Right atrium auricular region (tissue), 2 donors: ENCODE measurements at regions not wholly inside any gene's neighbourhood (a gene's known extent, or its start where the extent isn't known, plus 50 kb on each side); places are given as distances from the start of the nearest gene placed in this dataset.
A peak's percentile ranks its signal among the peaks of the same experiment; 100 is the strongest.

Experiments used
- DNase-seq: peaks from one replicate; pipeline ENCODE4 v3.0.0-alpha.2; 2019; ENCODE audit warnings: low spot score
- H3K27ac ChIP-seq, 2 donors: fragments of 200-600 bp; sonication (generic); 1 replicate in 1 of 2; 2 replicates in 1 of 2; pipeline ENCODE4 v1.5.1; 2016 to 2019
- H3K27me3 ChIP-seq, 2 donors: fragments of 200-600 bp; sonication (generic); one replicate each; pipeline versions ENCODE4 v1.5.1 to v1.6.0; 2017 to 2019
- H3K36me3 ChIP-seq: fragments of 200-600 bp; sonication (generic); one replicate; pipeline ENCODE4 v1.5.1; 2016
- H3K4me1 ChIP-seq, 2 donors: fragments of 200-600 bp; sonication (generic); one replicate each; pipeline versions ENCODE4 v1.5.1 to v1.6.0; 2017 to 2019
- H3K4me3 ChIP-seq, 2 donors: fragments of 200-600 bp; sonication (generic); 1 replicate in 1 of 2; 2 replicates in 1 of 2; pipeline ENCODE4 v1.5.1; 2017 to 2019; ENCODE audit warnings: mild to moderate bottlenecking in 1 of 2, moderate library complexity in 1 of 2
- H3K9me3 ChIP-seq, 2 donors: fragments of 200-600 bp; sonication (generic); one replicate each; pipeline ENCODE4 v1.5.1; 2019
- TF ChIP-seq, protein P1 (sequence below), 2 donors: fragments of 200-600 bp; sonication (generic); IDR thresholded peaks; one replicate each; pipeline ENCODE4 v1.5.1; 2019; ENCODE audit warnings: antibody characterized with exemption in 2 of 2

DNA sequence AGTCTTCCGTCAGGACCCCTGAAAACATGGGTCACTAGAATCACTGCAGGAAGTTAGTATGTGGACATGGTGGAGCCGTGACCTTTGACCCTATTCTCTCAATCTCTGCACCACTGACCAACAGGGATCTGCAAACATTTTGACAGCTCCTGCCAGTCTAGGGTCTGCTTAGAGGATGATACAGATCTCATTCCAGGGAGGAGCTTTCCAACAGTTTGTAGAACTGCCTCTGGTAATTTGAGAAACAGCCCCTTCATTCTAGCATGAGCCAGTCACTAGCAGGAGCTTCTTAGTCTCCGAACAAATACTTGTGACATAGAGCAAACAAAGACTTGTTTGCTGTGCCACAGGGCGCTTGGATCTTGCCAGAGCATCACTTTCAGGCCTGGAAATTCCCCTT is 270.3 kb upstream of the CFAP20DC start:
- Histone ChIP-seq H3K9me3 (no peaks in the 10 kb centered on the region), H3K4me1 (no peaks in the 10 kb centered on the region), H3K36me3 (no peaks in the 10 kb centered on the region), H3K27me3 (no peaks in the 10 kb centered on the region), H3K4me3 (no peak overlapping the region), H3K27ac (no peak overlapping the region)
- DNase-seq = no peak
- TF ChIP-seq, protein P1, sequence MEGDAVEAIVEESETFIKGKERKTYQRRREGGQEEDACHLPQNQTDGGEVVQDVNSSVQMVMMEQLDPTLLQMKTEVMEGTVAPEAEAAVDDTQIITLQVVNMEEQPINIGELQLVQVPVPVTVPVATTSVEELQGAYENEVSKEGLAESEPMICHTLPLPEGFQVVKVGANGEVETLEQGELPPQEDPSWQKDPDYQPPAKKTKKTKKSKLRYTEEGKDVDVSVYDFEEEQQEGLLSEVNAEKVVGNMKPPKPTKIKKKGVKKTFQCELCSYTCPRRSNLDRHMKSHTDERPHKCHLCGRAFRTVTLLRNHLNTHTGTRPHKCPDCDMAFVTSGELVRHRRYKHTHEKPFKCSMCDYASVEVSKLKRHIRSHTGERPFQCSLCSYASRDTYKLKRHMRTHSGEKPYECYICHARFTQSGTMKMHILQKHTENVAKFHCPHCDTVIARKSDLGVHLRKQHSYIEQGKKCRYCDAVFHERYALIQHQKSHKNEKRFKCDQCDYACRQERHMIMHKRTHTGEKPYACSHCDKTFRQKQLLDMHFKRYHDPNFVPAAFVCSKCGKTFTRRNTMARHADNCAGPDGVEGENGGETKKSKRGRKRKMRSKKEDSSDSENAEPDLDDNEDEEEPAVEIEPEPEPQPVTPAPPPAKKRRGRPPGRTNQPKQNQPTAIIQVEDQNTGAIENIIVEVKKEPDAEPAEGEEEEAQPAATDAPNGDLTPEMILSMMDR (IDR thresholded peaks at IDR 0.05) = no peak

DNA sequence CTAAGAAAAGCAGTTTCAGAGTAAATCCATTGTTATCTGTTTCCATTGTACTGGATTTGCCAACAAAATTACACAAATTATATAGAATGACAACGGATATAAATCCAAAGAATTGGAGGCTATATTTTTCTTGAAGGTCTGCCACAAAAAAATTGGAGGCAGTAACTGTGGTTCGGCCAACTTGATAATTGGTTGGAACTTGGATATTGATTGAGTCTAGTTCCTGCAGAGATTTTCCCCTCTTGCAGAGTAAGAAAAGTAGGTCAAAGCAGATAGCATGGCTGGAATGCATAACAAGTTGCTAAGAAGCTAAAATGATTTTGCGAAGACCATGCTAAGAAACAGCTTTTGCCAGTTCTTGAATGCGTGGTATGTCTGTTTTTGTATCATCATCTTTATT is 269.6 kb upstream of the CFAP20DC start:
- no peak overlapping the region for H3K4me3 ChIP-seq
- H3K36me3 ChIP-seq = no peaks in the 10 kb centered on the region
- H3K9me3 ChIP-seq = no peaks in the 10 kb centered on the region
- no peak for DNase-seq
- H3K4me1 ChIP-seq = no peaks in the 10 kb centered on the region
- H3K27me3 ChIP-seq = no peaks in the 10 kb centered on the region
- no peak overlapping the region for H3K27ac ChIP-seq
- TF ChIP-seq, protein P1 (IDR thresholded peaks at IDR 0.05) = no peak

DNA sequence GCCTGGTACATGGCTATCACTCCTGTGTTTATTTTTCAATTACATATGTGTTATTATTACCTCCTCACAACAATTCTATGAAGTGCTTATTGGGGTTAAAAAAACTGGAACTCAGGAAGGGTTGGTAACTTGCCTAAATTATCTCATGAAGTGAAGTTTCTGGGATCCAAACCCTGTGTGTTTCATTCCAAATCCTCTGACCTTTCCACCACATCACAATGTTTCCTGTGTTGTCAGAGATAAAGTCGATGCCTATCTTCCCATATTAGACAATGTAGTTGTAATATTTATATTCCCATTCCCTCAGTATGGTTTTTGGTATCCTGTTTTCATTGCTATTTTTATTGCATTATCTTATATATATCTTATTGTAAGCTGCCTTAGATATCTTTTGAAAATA is 269.1 kb upstream of the CFAP20DC start:
- TF ChIP-seq, protein P1 (IDR thresholded peaks at IDR 0.05) = no peak
- Histone ChIP-seq H3K27ac (no peak overlapping the region), H3K36me3 (no peaks in the 10 kb centered on the region), H3K9me3 (no peaks in the 10 kb centered on the region), H3K4me1 (no peaks in the 10 kb centered on the region), H3K4me3 (no peak overlapping the region), H3K27me3 (no peaks in the 10 kb centered on the region)
- no peak for DNase-seq

DNA sequence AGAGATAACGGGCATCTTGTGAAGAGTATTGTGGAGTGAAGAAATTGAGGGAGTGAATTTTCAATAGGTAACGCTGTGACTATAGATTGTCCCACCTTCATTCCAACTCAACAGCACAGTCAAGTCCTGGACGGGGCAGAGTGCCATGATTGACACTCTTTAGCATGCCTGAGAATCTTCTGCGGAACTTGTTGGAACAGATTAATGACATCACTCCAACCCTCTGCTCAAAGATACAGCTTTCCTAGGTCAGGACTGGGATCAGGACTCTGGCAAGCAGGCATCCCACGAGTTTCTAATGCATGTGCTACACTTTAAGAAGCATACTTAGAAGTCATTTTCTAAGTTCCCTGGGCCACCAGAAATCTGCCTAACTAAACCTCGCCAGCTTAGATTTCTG is 267.6 kb upstream of the CFAP20DC start:
- Histone ChIP-seq H3K9me3 (no peaks in the 10 kb centered on the region), H3K27me3 (no peaks in the 10 kb centered on the region), H3K4me3 (no peak overlapping the region), H3K36me3 (no peaks in the 10 kb centered on the region), H3K4me1 (no peaks in the 10 kb centered on the region), H3K27ac (no peak overlapping the region)
- no peak for DNase-seq
- TF ChIP-seq, protein P1 (IDR thresholded peaks at IDR 0.05) = no peak

DNA sequence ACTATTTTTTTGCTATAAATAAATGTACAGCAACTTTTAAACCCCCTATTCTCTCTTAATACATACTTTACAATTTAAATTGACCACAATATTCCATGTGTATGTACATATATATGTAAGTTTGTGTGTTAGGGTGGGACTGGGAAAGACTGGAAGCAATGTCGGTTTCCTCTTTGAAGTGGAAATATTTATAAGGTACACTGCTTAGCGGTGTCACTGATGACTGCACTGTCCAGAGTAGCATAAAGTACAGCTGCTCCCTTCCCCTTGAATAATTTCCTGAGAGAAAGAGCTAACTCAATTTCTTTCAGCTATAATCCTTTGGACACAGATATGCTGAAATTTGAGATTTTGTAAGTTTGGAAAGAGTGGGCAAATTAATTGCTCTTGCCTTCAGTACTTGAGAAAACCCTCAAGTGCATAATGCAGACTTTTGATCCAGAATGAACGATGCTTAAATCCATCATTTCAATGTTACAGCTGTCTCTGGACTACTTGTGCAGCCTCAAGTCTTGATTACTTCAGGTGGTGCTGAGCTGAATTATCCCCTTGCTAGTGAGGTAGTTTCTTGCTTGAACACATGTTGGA is 267.0 kb upstream of the CFAP20DC start:
- H3K36me3 ChIP-seq = no peaks in the 10 kb centered on the region
- H3K27ac ChIP-seq = no peak overlapping the region
- H3K4me1 ChIP-seq = no peaks in the 10 kb centered on the region
- TF ChIP-seq, protein P1 (IDR thresholded peaks at IDR 0.05) = no peak
- no peaks in the 10 kb centered on the region for H3K9me3 ChIP-seq
- no peak for DNase-seq
- no peaks in the 10 kb centered on the region for H3K27me3 ChIP-seq
- H3K4me3 ChIP-seq = no peak overlapping the region

DNA sequence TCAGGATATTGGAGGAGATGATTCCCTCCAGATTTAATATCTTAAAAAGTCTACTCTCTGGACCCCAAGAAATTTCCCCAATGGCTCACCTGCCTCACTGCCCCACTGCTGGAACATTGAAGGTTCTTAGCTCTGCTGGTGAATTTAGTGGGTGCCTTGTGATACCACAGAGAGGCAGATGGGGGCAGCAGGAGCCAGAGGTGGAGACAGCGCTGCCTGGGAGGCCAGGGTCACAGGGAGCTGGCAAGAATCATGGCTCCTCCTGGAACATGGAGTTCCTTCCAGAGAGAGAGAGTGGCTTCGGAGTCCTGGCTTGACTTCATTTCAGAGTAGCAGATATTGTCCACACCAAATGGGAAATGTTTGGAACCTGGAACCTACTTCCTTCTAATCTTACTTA is 263.5 kb upstream of the CFAP20DC start:
- peak; percentile 62 for DNase-seq
- H3K27me3 ChIP-seq = no peaks in the 10 kb centered on the region
- TF ChIP-seq, protein P1 (IDR thresholded peaks at IDR 0.05) = peak in 1 of 2 donors; percentile 68

More for the DNA sequence above, 263.5 kb upstream of the CFAP20DC start:
- Histone ChIP-seq H3K36me3 (no peaks in the 10 kb centered on the region), H3K4me3 (no peak overlapping the region), H3K27ac (no peak overlapping the region), H3K9me3 (no peaks in the 10 kb centered on the region), H3K4me1 (no peaks in the 10 kb centered on the region)
